ENCODE measurements at regions not wholly inside any gene's neighbourhood (a gene's known extent, or its start where the extent isn't known, plus 50 kb on each side); places are given as distances from the start of the nearest gene placed in this dataset.

DNA sequence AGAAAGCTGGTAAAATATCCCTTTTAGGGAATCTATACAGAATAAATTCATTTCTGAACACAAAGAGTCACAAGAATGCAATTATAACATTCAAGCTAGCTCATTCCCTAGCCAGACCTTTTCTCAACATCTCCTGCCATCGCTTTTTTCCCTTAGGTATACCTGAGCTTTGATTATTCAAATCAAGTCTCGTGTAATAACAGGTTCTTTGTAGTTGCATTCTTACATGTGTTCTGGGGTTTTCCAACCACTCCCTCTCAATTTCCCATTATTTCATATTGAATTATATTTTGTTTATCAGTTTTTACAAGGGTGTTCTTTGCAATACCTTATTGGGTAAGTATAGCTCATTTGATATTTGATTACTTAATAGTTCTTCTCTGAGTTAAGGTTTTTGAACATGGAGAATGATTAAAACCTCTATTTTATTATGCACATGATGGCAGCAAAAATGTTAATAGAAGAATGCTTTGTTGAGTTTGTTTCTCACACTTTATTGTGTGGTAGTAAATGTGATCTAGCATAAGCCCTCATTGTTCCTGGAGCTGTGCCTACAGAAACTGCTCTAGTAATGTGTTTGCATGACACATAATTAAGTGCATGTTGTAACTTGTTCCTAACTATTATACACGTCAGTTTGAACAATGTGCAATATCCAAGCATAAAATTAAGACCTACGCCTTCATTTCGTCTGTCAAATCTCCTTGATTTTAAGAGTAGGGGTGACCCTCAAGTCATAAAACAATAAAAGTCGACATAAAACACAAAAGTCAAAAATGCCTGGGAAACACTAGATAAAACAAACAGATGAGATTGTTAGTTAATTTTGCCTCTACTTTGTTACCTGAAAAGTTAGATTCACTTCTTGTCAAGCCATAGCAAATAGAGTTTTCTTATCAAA lies 124.0 kb upstream of the POF1B start:
- DNase-seq = no peak
- H3K36me3 ChIP-seq = no peaks in the 10 kb centered on the region
- no peaks in the 10 kb centered on the region for H3K9me3 ChIP-seq
- no peaks in the 10 kb centered on the region for H3K27me3 ChIP-seq
- no peak for TF ChIP-seq CTCF (IDR thresholded peaks at IDR 0.05)
- no peaks in the 10 kb centered on the region for H3K4me1 ChIP-seq
- H3K27ac ChIP-seq = no peak overlapping the region
- intact Hi-C loops (cut with DNase I; ENCODE audit: low total_unique reads) = no loop called here
- H3K4me3 ChIP-seq = no peak overlapping the region

- intact Hi-C loops (cut with DNase I; ENCODE audit: low total_unique reads) = no loop called here
- Histone ChIP-seq H3K27ac (no peak overlapping the region), H3K36me3 (no peaks in the 10 kb centered on the region), H3K4me1 (no peaks in the 10 kb centered on the region), H3K27me3 (no peaks in the 10 kb centered on the region), H3K4me3 (no peak overlapping the region), H3K9me3 (no peaks in the 10 kb centered on the region)
- DNase-seq = no peak
- no peak for TF ChIP-seq CTCF (IDR thresholded peaks at IDR 0.05)
Measured at GRCh38 chrX:85501349-85501748, 121.9 kb upstream of the POF1B start.

- Histone ChIP-seq H3K4me1 (no peaks in the 10 kb centered on the region), H3K27me3 (no peaks in the 10 kb centered on the region), H3K4me3 (no peak overlapping the region), H3K27ac (no peak overlapping the region), H3K36me3 (no peaks in the 10 kb centered on the region), H3K9me3 (no peaks in the 10 kb centered on the region)
- no peak for DNase-seq
- TF ChIP-seq CTCF (IDR thresholded peaks at IDR 0.05) = no peak
- intact Hi-C loops (cut with DNase I; ENCODE audit: low total_unique reads) = no loop called here
Measured at GRCh38 chrX:85499400-85499799, 119.9 kb upstream of the POF1B start.

- no peaks in the 10 kb centered on the region for H3K27me3 ChIP-seq
- H3K4me1 ChIP-seq = no peaks in the 10 kb centered on the region
- intact Hi-C loops (cut with DNase I; ENCODE audit: low total_unique reads) = no loop called here
- no peak overlapping the region for H3K27ac ChIP-seq
- no peak for DNase-seq
- no peaks in the 10 kb centered on the region for H3K9me3 ChIP-seq
- TF ChIP-seq CTCF (IDR thresholded peaks at IDR 0.05) = no peak
- no peak overlapping the region for H3K4me3 ChIP-seq
- no peaks in the 10 kb centered on the region for H3K36me3 ChIP-seq
Measured at GRCh38 chrX:85493821-85494220, 114.4 kb upstream of the POF1B start.

- no peak for TF ChIP-seq CTCF (IDR thresholded peaks at IDR 0.05)
- Histone ChIP-seq H3K9me3 (no peaks in the 10 kb centered on the region), H3K27me3 (no peaks in the 10 kb centered on the region), H3K4me3 (no peak overlapping the region), H3K4me1 (no peaks in the 10 kb centered on the region), H3K27ac (no peak overlapping the region), H3K36me3 (no peaks in the 10 kb centered on the region)
- DNase-seq = no peak
- intact Hi-C loops (cut with DNase I; ENCODE audit: low total_unique reads) = no loop called here
Measured at GRCh38 chrX:85454295-85454694, 74.8 kb upstream of the POF1B start.
